ENCODE measurements at regions not wholly inside any gene's neighbourhood (a gene's known extent, or its start where the extent isn't known, plus 50 kb on each side); places are given as distances from the start of the nearest gene placed in this dataset.

GRCh38 chr3:5750874-5751640 lies 563.5 kb downstream of the EDEM1 start:
- H3K4me3 ChIP-seq = no peak overlapping the region
- no peak for TF ChIP-seq CTCF (IDR thresholded peaks at IDR 0.05)
- DNase-seq (no peak), ATAC-seq (no peak)
- H3K4me1 ChIP-seq = peaks cover 0 to 4% of the 10 kb centered on the region in 2 donors
- intact Hi-C loops (cut with DNase I) = no loop called here
- no peaks in the 10 kb centered on the region for H3K9me3 ChIP-seq
- no peaks in the 10 kb centered on the region for H3K27me3 ChIP-seq
- H3K36me3 ChIP-seq = no peaks in the 10 kb centered on the region
- H3K27ac ChIP-seq = no peak overlapping the region

GRCh38 chr3:5754602-5755001 lies 567.1 kb downstream of the EDEM1 start:
- Histone ChIP-seq H3K27me3 (no peaks in the 10 kb centered on the region), H3K4me1 (peaks cover 0 to 4% of the 10 kb centered on the region in 2 donors), H3K27ac (no peak overlapping the region), H3K9me3 (no peaks in the 10 kb centered on the region), H3K4me3 (no peak overlapping the region), H3K36me3 (no peaks in the 10 kb centered on the region)
- no peak for DNase-seq
- ATAC-seq = peak; percentile 40
- intact Hi-C loops (cut with DNase I) = no loop called here
- no peak for TF ChIP-seq CTCF (IDR thresholded peaks at IDR 0.05)

- intact Hi-C loops (cut with DNase I) = no loop called here
- H3K4me1 ChIP-seq = peaks cover 0 to 4% of the 10 kb centered on the region in 2 donors
- H3K4me3 ChIP-seq = no peak overlapping the region
- TF ChIP-seq CTCF (IDR thresholded peaks at IDR 0.05) = no peak
- no peaks in the 10 kb centered on the region for H3K9me3 ChIP-seq
- H3K27me3 ChIP-seq = no peaks in the 10 kb centered on the region
- DNase-seq (no peak), ATAC-seq (no peak)
- no peak overlapping the region for H3K27ac ChIP-seq
- H3K36me3 ChIP-seq = no peaks in the 10 kb centered on the region
Measured at GRCh38 chr3:5756443-5756842, 568.9 kb downstream of the EDEM1 start.

GRCh38 chr3:5757213-5757804 lies 569.8 kb downstream of the EDEM1 start:
- intact Hi-C loops (cut with DNase I) = no loop called here
- Histone ChIP-seq H3K36me3 (no peaks in the 10 kb centered on the region), H3K4me1 (peaks cover 0 to 4% of the 10 kb centered on the region in 2 donors), H3K9me3 (no peaks in the 10 kb centered on the region), H3K27me3 (no peaks in the 10 kb centered on the region), H3K4me3 (no peak overlapping the region), H3K27ac (no peak overlapping the region)
- no peak for TF ChIP-seq CTCF (IDR thresholded peaks at IDR 0.05)
- DNase-seq = no peak
- ATAC-seq = no peak

GRCh38 chr3:5758699-5759098 lies 571.2 kb downstream of the EDEM1 start:
- TF ChIP-seq CTCF (IDR thresholded peaks at IDR 0.05) = no peak
- ATAC-seq (no peak), DNase-seq (no peak)
- no peaks in the 10 kb centered on the region for H3K9me3 ChIP-seq
- H3K4me3 ChIP-seq = no peak overlapping the region
- peaks cover 0 to 4% of the 10 kb centered on the region in 2 donors for H3K4me1 ChIP-seq
- H3K27ac ChIP-seq = no peak overlapping the region
- no peaks in the 10 kb centered on the region for H3K36me3 ChIP-seq
- no peaks in the 10 kb centered on the region for H3K27me3 ChIP-seq
- intact Hi-C loops (cut with DNase I) = no loop called here
